ENCODE measurements at regions not wholly inside any gene's neighbourhood (a gene's known extent, or its start where the extent isn't known, plus 50 kb on each side); places are given as distances from the start of the nearest gene placed in this dataset.

GRCh38 chr18:1806884-1807615 lies 764.3 kb downstream of the METTL4 start:
- no peak for TF ChIP-seq EZH2 (IDR thresholded peaks at IDR 0.05; ENCODE audit: insufficient read depth, low read length)
- no peak for TF ChIP-seq CTCF (IDR thresholded peaks at IDR 0.05; ENCODE audit: insufficient read depth, low read depth, low read length)

Data from astrocyte (in vitro differentiated cells and primary cell).